BE2C (cell line): ENCODE measurements at regions not wholly inside any gene's neighbourhood (a gene's known extent, or its start where the extent isn't known, plus 50 kb on each side); places are given as distances from the start of the nearest gene placed in this dataset.

ENCODE experiments used
- DNase-seq: peaks from one replicate; pipeline ENCODE4 v3.0.0-alpha.2; 2020
- H3K27me3 ChIP-seq: fragments of 250-450 bp; sonication (Bioruptor Pico); 2 replicates; pipeline ENCODE4 v1.5.1; 2020; ENCODE audit warnings: mild to moderate bottlenecking
- H3K36me3 ChIP-seq: fragments of 250-450 bp; sonication (Bioruptor Pico); 2 replicates; pipeline ENCODE4 v1.5.1; 2020; ENCODE audit warnings: mild to moderate bottlenecking
- H3K4me1 ChIP-seq: fragments of 250-450 bp; sonication (Bioruptor Pico); 2 replicates; pipeline ENCODE4 v1.5.1; 2020
- H3K4me3 ChIP-seq: 2 replicates; pipeline ENCODE4 v1.5.1; 2011; ENCODE audit warnings: low read depth, low read length
- H3K9me3 ChIP-seq: fragments of 250-450 bp; sonication (Bioruptor Pico); 2 replicates; pipeline ENCODE4 v1.5.1; 2020
- CTCF ChIP-seq: IDR thresholded peaks from 2 replicates; pipeline ENCODE4 v1.5.1; 2012; ENCODE audit warnings: mild to moderate bottlenecking, low read depth, low read length

GRCh38 chr10:56623064-56623463 lies 262.0 kb upstream of the ZWINT start:
- Histone ChIP-seq H3K36me3 (no peaks in the 10 kb centered on the region), H3K9me3 (no peaks in the 10 kb centered on the region), H3K4me1 (no peaks in the 10 kb centered on the region), H3K27me3 (no peaks in the 10 kb centered on the region), H3K4me3 (no peak overlapping the region)
- TF ChIP-seq CTCF, result no peak
- no peak for DNase-seq

GRCh38 chr10:56622335-56622973 lies 261.4 kb upstream of the ZWINT start:
- no peak for DNase-seq
- Histone ChIP-seq H3K27me3 (no peaks in the 10 kb centered on the region), H3K36me3 (no peaks in the 10 kb centered on the region), H3K9me3 (no peaks in the 10 kb centered on the region), H3K4me3 (no peak overlapping the region), H3K4me1 (no peaks in the 10 kb centered on the region)
- no peak for TF ChIP-seq CTCF

GRCh38 chr10:56606202-56606601 lies 245.1 kb upstream of the ZWINT start:
- Histone ChIP-seq H3K27me3 (no peaks in the 10 kb centered on the region), H3K4me3 (no peak overlapping the region), H3K36me3 (no peaks in the 10 kb centered on the region), H3K4me1 (no peaks in the 10 kb centered on the region), H3K9me3 (no peaks in the 10 kb centered on the region)
- DNase-seq, result no peak
- no peak for TF ChIP-seq CTCF

GRCh38 chr10:56605051-56605450 lies 244.0 kb upstream of the ZWINT start:
- DNase-seq, result no peak
- H3K9me3 ChIP-seq, result no peaks in the 10 kb centered on the region
- no peaks in the 10 kb centered on the region for H3K36me3 ChIP-seq
- no peaks in the 10 kb centered on the region for H3K4me1 ChIP-seq
- no peak overlapping the region for H3K4me3 ChIP-seq
- H3K27me3 ChIP-seq, result no peaks in the 10 kb centered on the region
- no peak for TF ChIP-seq CTCF

GRCh38 chr10:56604624-56605023 lies 243.6 kb upstream of the ZWINT start:
- no peak for TF ChIP-seq CTCF
- no peak for DNase-seq
- Histone ChIP-seq H3K4me1 (no peaks in the 10 kb centered on the region), H3K9me3 (no peaks in the 10 kb centered on the region), H3K27me3 (no peaks in the 10 kb centered on the region), H3K36me3 (no peaks in the 10 kb centered on the region), H3K4me3 (no peak overlapping the region)

- H3K36me3 ChIP-seq, result no peaks in the 10 kb centered on the region
- no peak for DNase-seq
- no peak overlapping the region for H3K4me3 ChIP-seq
- no peaks in the 10 kb centered on the region for H3K4me1 ChIP-seq
- H3K9me3 ChIP-seq, result no peaks in the 10 kb centered on the region
- H3K27me3 ChIP-seq, result no peaks in the 10 kb centered on the region
- TF ChIP-seq CTCF, result no peak
Observed at GRCh38 chr10:56599201-56599600, 238.1 kb upstream of the ZWINT start.
